Lower leg skin (tissue), 4 donors: ENCODE measurements at regions not wholly inside any gene's neighbourhood (a gene's known extent, or its start where the extent isn't known, plus 50 kb on each side); places are given as distances from the start of the nearest gene placed in this dataset.

Source experiments
- DNase-seq, 2 donors: peaks; one replicate each; pipeline ENCODE4 v3.0.0-alpha.2; 2019; ENCODE audit warnings: low spot score in 2 of 2
- H3K4me3 ChIP-seq: fragments of 200-600 bp; sonication (generic); 2 replicates; pipeline ENCODE4 v1.5.1; 2017; ENCODE audit warnings: mild to moderate bottlenecking, low read depth; ENCODE audit not compliant: poor library complexity, severe bottlenecking
- CTCF ChIP-seq, 3 donors: fragments of 450-650 bp; IDR thresholded peaks; one replicate each; pipeline ENCODE4 v1.5.1; 2016; ENCODE audit warnings: antibody characterized with exemption in 3 of 3, mild to moderate bottlenecking in 3 of 3, moderate library complexity in 2 of 3
- POLR2A ChIP-seq, 2 donors: fragments of 450-650 bp; IDR thresholded peaks; one replicate each; pipeline ENCODE4 v1.6.1; 2016 to 2017; ENCODE audit warnings: antibody characterized with exemption in 2 of 2, mild to moderate bottlenecking in 1 of 2, moderate library complexity in 1 of 2
- WGBS, 2 donors: methylation state at CpG; one replicate each; pipeline ENCODE4 v1.1.5; 2018; 5-methylcytosine and 5-hydroxymethylcytosine counted together
- intact Hi-C: fragments of 100-400 bp; cut with DNase I; formaldehyde crosslinking; loops from one replicate; pipeline ENCODE4 v1.15.0; 2023; ENCODE audit warnings: low total_unique reads

GRCh38 chr1:232310541-232310940 lies 319.4 kb downstream of the SIPA1L2 start:
- H3K4me3 ChIP-seq, result no peak overlapping the region
- no peak for DNase-seq
- intact Hi-C loops, result no loop called here
- no peak for TF ChIP-seq POLR2A (IDR thresholded peaks at IDR 0.05)
- no peak for TF ChIP-seq CTCF (IDR thresholded peaks at IDR 0.05)
- 82 to 88% methylated on average over 5 of the region's 5 CpGs for WGBS, 2 donors

- WGBS, 2 donors, result 58 to 65% methylated on average over 3 of the region's 3 CpGs
- intact Hi-C loops, result no loop called here
- TF ChIP-seq POLR2A (IDR thresholded peaks at IDR 0.05) (no peak), CTCF (IDR thresholded peaks at IDR 0.05) (no peak)
- H3K4me3 ChIP-seq, result no peak overlapping the region
- no peak for DNase-seq
Measured at GRCh38 chr1:232308616-232309015, 321.3 kb downstream of the SIPA1L2 start.

- H3K4me3 ChIP-seq, result no peak overlapping the region
- no peak for DNase-seq
- 74 to 81% methylated on average over 5 of the region's 5 CpGs for WGBS, 2 donors
- intact Hi-C loops, result no loop called here
- TF ChIP-seq POLR2A (IDR thresholded peaks at IDR 0.05) (no peak), CTCF (IDR thresholded peaks at IDR 0.05) (no peak)
Measured at GRCh38 chr1:232307296-232308017, 322.5 kb downstream of the SIPA1L2 start.

GRCh38 chr1:232306269-232306961 lies 323.5 kb downstream of the SIPA1L2 start:
- TF ChIP-seq POLR2A (IDR thresholded peaks at IDR 0.05) (no peak), CTCF (IDR thresholded peaks at IDR 0.05) (no peak)
- H3K4me3 ChIP-seq, result no peak overlapping the region
- 60 to 66% methylated on average over 7 to 8 of the region's 8 CpGs for WGBS, 2 donors
- intact Hi-C loops, result no loop called here
- DNase-seq, result no peak

- WGBS, 2 donors, result 82% methylated on average over 4 of the region's 4 CpGs
- no peak overlapping the region for H3K4me3 ChIP-seq
- TF ChIP-seq CTCF (IDR thresholded peaks at IDR 0.05), result no peak
- TF ChIP-seq POLR2A (IDR thresholded peaks at IDR 0.05), result no peak
- intact Hi-C loops, result no loop called here
- DNase-seq, result no peak
Measured at GRCh38 chr1:232305050-232305449, 324.9 kb downstream of the SIPA1L2 start.
